Lower lobe of right lung (tissue), 2 donors: ENCODE measurements at regions not wholly inside any gene's neighbourhood (a gene's known extent, or its start where the extent isn't known, plus 50 kb on each side); places are given as distances from the start of the nearest gene placed in this dataset.

ENCODE experiments used
- ATAC-seq, 2 donors: fragments of 200-7000 bp; cut with Tn5 transposase; one replicate each; pipeline ENCODE4 v1.9.1; 2020 to 2022; ENCODE audit warnings: mild to moderate bottlenecking in 2 of 2, moderate library complexity in 2 of 2
- DNase-seq: peaks from one replicate; pipeline ENCODE4 v3.0.0-alpha.2; 2020
- H3K27ac ChIP-seq: fragments of 200-600 bp; one replicate; pipeline ENCODE4 v1.8.0; 2022
- H3K27me3 ChIP-seq: fragments of 200-600 bp; one replicate; pipeline ENCODE4 v1.8.0; 2022; ENCODE audit warnings: low read depth
- H3K36me3 ChIP-seq: fragments of 200-600 bp; one replicate; pipeline ENCODE4 v1.8.0; 2022; ENCODE audit warnings: mild to moderate bottlenecking
- H3K4me1 ChIP-seq: fragments of 200-600 bp; one replicate; pipeline ENCODE4 v1.8.0; 2022
- H3K4me3 ChIP-seq: fragments of 200-600 bp; one replicate; pipeline ENCODE4 v1.8.0; 2022; ENCODE audit warnings: mild to moderate bottlenecking
- H3K9me3 ChIP-seq: fragments of 200-600 bp; one replicate; pipeline ENCODE4 v1.8.0; 2022
- intact Hi-C: fragments of 100-400 bp; cut with DNase I; formaldehyde crosslinking; loops from one replicate; pipeline ENCODE4 v1.11.0; 2022
- TF ChIP-seq, protein P1 (sequence below): fragments of 200-600 bp; IDR thresholded peaks from one replicate; pipeline ENCODE4 v1.8.0; 2022; ENCODE audit warnings: antibody characterized with exemption, mild to moderate bottlenecking
- donor health status: DM: no; HTN: yes; CAD: no; lungs with severe emphysema.

DNA sequence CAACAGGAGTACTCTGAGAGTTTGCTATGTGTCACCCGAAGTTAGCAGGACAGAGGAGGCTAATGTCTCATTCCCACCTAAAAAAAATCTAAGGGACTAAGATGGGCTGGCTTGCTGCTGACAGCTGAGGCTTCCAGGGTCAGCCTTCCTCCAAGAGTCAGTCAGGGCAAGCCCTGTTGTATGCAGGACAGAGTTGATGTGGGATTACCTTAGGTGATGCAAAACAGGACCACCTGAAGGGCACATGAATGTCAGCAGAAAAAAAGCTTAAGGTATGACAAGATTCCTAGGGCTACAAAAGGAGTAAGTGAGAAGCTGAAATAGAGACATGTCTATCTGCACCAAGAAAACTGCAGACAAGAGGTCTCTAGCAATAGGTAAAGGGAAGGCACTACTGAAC is 151.5 kb downstream of the NHLRC3 start:
- DNase-seq (no peak), ATAC-seq (no peak)
- Histone ChIP-seq H3K4me3 (no peak overlapping the region), H3K27ac (no peak overlapping the region), H3K4me1 (no peaks in the 10 kb centered on the region), H3K27me3 (no peaks in the 10 kb centered on the region), H3K36me3 (no peaks in the 10 kb centered on the region), H3K9me3 (no peaks in the 10 kb centered on the region)
- TF ChIP-seq, protein P1, sequence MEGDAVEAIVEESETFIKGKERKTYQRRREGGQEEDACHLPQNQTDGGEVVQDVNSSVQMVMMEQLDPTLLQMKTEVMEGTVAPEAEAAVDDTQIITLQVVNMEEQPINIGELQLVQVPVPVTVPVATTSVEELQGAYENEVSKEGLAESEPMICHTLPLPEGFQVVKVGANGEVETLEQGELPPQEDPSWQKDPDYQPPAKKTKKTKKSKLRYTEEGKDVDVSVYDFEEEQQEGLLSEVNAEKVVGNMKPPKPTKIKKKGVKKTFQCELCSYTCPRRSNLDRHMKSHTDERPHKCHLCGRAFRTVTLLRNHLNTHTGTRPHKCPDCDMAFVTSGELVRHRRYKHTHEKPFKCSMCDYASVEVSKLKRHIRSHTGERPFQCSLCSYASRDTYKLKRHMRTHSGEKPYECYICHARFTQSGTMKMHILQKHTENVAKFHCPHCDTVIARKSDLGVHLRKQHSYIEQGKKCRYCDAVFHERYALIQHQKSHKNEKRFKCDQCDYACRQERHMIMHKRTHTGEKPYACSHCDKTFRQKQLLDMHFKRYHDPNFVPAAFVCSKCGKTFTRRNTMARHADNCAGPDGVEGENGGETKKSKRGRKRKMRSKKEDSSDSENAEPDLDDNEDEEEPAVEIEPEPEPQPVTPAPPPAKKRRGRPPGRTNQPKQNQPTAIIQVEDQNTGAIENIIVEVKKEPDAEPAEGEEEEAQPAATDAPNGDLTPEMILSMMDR = no peak
- intact Hi-C loops = no loop called here

DNA sequence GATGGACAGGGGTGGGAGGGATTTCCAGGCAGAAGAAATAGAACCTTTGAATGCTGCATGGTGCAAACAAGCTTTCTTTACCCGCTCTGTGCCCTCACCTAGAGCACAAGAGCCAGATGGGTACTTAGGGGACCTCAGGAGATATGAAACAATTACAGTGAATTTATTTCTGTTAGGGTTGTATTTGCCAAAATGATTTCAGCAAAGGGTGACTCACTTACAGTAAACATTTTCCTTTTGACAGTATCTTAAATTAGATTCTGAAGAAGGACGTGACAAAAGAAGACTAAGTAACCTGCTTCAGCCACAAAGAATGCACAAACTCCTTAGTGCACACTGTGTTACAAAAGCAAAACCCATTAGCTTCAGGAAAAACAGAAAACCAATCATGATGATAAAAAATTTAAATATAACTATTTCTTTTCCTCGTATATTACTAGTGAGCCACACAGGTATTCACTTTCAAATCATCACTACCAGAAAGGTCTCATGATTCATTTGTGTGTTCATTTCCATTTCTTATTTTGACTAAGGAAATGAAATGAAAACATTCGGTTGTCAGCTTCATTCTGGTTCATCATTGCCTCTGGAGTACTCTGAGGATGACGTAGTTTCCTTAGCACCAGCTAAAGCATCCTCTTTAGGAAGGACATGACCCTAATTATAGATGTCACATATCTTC is 158.8 kb downstream of the NHLRC3 start:
- TF ChIP-seq, protein P1 = no peak
- ATAC-seq = no peak
- H3K27ac ChIP-seq = no peak overlapping the region

DNA sequence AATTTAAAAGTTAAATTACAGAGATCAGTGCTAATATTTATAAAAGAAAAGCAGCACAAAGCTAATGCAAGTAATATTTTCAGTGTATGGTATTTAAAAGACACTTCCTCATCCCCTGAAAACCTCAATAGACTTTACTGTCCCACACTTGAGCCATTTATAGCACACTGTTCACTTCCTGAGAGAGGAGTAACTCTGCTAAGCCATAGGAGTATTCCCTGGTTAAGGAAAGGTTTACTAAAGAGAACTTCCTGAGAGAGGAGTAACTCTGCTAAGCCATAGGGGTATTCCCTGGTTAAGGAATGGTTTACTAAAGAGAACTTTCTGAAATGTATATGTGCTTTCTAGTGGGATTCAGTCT is 159.4 kb downstream of the NHLRC3 start:
- peaks cover 3% of the 10 kb centered on the region for H3K4me1 ChIP-seq
- DNase-seq = no peak
- H3K36me3 ChIP-seq = no peaks in the 10 kb centered on the region
- H3K9me3 ChIP-seq = no peaks in the 10 kb centered on the region
- ATAC-seq = no peak
- no peak overlapping the region for H3K27ac ChIP-seq
- H3K4me3 ChIP-seq = no peak overlapping the region
- intact Hi-C loops = no loop called here
- TF ChIP-seq, protein P1 = no peak
- H3K27me3 ChIP-seq = no peaks in the 10 kb centered on the region

More for the DNA sequence above, 158.8 kb downstream of the NHLRC3 start:
- Histone ChIP-seq H3K4me3 (no peak overlapping the region), H3K36me3 (no peaks in the 10 kb centered on the region), H3K9me3 (no peaks in the 10 kb centered on the region), H3K27me3 (no peaks in the 10 kb centered on the region), H3K4me1 (peaks cover 3% of the 10 kb centered on the region)
- no peak for DNase-seq
- intact Hi-C loops = no loop called here

- ATAC-seq = no peak
- intact Hi-C loops = no loop called here
Measured at GRCh38 chr13:39200249-39200910, 162.1 kb downstream of the NHLRC3 start.

GRCh38 chr13:39201180-39201579 is 162.9 kb downstream of the NHLRC3 start:
- TF ChIP-seq, protein P1 = no peak
- no peak for DNase-seq
- intact Hi-C loops = no loop called here

More at GRCh38 chr13:39200249-39200910, 162.1 kb downstream of the NHLRC3 start:
- TF ChIP-seq, protein P1 = no peak
- no peak for DNase-seq
- Histone ChIP-seq H3K27me3 (no peaks in the 10 kb centered on the region), H3K9me3 (no peaks in the 10 kb centered on the region), H3K36me3 (no peaks in the 10 kb centered on the region), H3K4me1 (peaks cover 3% of the 10 kb centered on the region), H3K4me3 (no peak overlapping the region), H3K27ac (no peak overlapping the region)

More at GRCh38 chr13:39201180-39201579, 162.9 kb downstream of the NHLRC3 start:
- H3K27ac ChIP-seq = peak overlapping the region; percentile 8
- H3K4me3 ChIP-seq = no peak overlapping the region
- H3K9me3 ChIP-seq = no peaks in the 10 kb centered on the region
- no peaks in the 10 kb centered on the region for H3K27me3 ChIP-seq
- H3K36me3 ChIP-seq = no peaks in the 10 kb centered on the region
- no peak for ATAC-seq
- peaks cover 3% of the 10 kb centered on the region for H3K4me1 ChIP-seq
